K562 (cell line): ENCODE measurements at regions not wholly inside any gene's neighbourhood (a gene's known extent, or its start where the extent isn't known, plus 50 kb on each side); places are given as distances from the start of the nearest gene placed in this dataset.

Experiments
- ATAC-seq: fragments of 200-7000 bp; cut with Tn5 transposase; 3 replicates; pipeline ENCODE4 v1.9.1; 2020; ENCODE audit warnings: moderate library complexity
- BruUV-seq: library from RNA; stranded (reverse); fragments of 400-500 nt; replicated peaks from 2 replicates; lab custom pipeline; 2021; lab: Mats Ljungman, UMichigan
- CTCF ChIA-PET: fragments of 300-600 bp; formaldehyde crosslinking; extraction: SDS; loops from one replicate; lab custom pipeline; 2021; ENCODE audit warnings: low intra/inter-chr PET ratio; lab: Yijun Ruan, JAX
- POLR2A ChIA-PET: fragments of 300-600, 350-650 bp; sonication (Branson Sonifier 250); formaldehyde crosslinking; extraction: SDS; loops from one replicate; lab custom pipeline; 2021; ENCODE audit warnings: antibody characterized with exemption, inconsistent platforms; lab: Yijun Ruan, JAX
- DNase-seq, 4 experiments: peaks; one replicate each; pipeline versions ENCODE4 v3.0.0 to v3.0.0-alpha.2; 2011 to 2018; ENCODE audit warnings: low spot score in 3 of 4, mixed read lengths in 3 of 4; ENCODE audit errors: extremely low read depth in 1 of 4
- FAIRE-seq: peaks from 2 replicates; lab custom pipeline; 2011; peaks lifted over from hg19 to GRCh38; lab: Jason Lieb, UNC
- H2AFZ ChIP-seq: 2 replicates; pipeline ENCODE4 v1.6.0; 2011; ENCODE audit warnings: low read depth, low read length, control low read depth, inconsistent platforms
- H3K27ac ChIP-seq: fragments of 200-600 bp; 3 replicates; pipeline ENCODE4 v1.8.0; 2011; ENCODE audit warnings: low read depth, mild to moderate bottlenecking, control low read depth, inconsistent platforms, low read length, moderate library complexity, mixed read lengths; ENCODE audit errors: extremely low read depth
- H3K27me3 ChIP-seq, 2 experiments: fragments of 300-600 bp in 1 of 2; 2 replicates in 1 of 2; 3 replicates in 1 of 2; pipeline versions ENCODE4 v1.6.0 to v1.8.0; 2011; ENCODE audit warnings: inconsistent platforms in 2 of 2, low read length in 2 of 2, mild to moderate bottlenecking in 1 of 2, mixed read lengths in 1 of 2, moderate library complexity in 1 of 2; ENCODE audit not compliant: control insufficient read depth in 2 of 2, insufficient read depth in 2 of 2
- H3K36me3 ChIP-seq: fragments of 300-600 bp; 3 replicates; pipeline ENCODE4 v1.8.0; 2011; ENCODE audit warnings: mild to moderate bottlenecking, low read length, inconsistent platforms; ENCODE audit not compliant: control insufficient read depth, insufficient read depth
- H3K4me1 ChIP-seq, 2 experiments: fragments of 200-600 bp in 1 of 2; replicated peaks in 1 of 2; 2 replicates in 1 of 2; 3 replicates in 1 of 2; pipeline versions ENCODE4 v1.5.1 to v1.8.0; 2011; ENCODE audit warnings: inconsistent platforms in 2 of 2, low read length in 2 of 2, mild to moderate bottlenecking in 1 of 2, mixed read lengths in 1 of 2, moderate library complexity in 1 of 2; ENCODE audit not compliant: control insufficient read depth in 2 of 2, insufficient read depth in 2 of 2
- H3K4me2 ChIP-seq: 2 replicates; pipeline ENCODE4 v1.6.1; 2011; ENCODE audit warnings: low read length, control low read depth, inconsistent platforms, mixed read lengths; ENCODE audit not compliant: insufficient read depth
- H3K4me3 ChIP-seq: fragments of 200-600 bp; sonication (generic), shearing (Covaris generic); 2 replicates; pipeline ENCODE4 v1.5.1; 2016; ENCODE audit warnings: control low read depth, inconsistent platforms
- H3K79me2 ChIP-seq: fragments of 200-600 bp; 3 replicates; pipeline ENCODE4 v1.8.0; 2011; ENCODE audit warnings: low read length, inconsistent platforms; ENCODE audit not compliant: control insufficient read depth, insufficient read depth
- H3K9ac ChIP-seq, 2 experiments: 2 replicates each; pipeline versions ENCODE4 v1.6.0 to v1.6.1; 2011; ENCODE audit warnings: low read depth in 2 of 2, low read length in 2 of 2, control low read depth in 1 of 2, inconsistent platforms in 1 of 2, mild to moderate bottlenecking in 1 of 2, mixed read lengths in 1 of 2; ENCODE audit not compliant: insufficient read depth in 1 of 2
- H3K9me1 ChIP-seq: one replicate; pipeline ENCODE4 v1.6.0; 2011; ENCODE audit warnings: inconsistent platforms, mild to moderate bottlenecking, low read length, moderate library complexity; ENCODE audit not compliant: control insufficient read depth, insufficient read depth
- H3K9me3 ChIP-seq: replicated peaks from 2 replicates; pipeline ENCODE4 v1.5.1; 2011; ENCODE audit warnings: low read depth, low read length, inconsistent platforms; ENCODE audit not compliant: control insufficient read depth, insufficient read depth
- H4K20me1 ChIP-seq: replicated peaks from 2 replicates; pipeline ENCODE4 v1.6.1; 2011; ENCODE audit warnings: low read length, inconsistent platforms, mixed read lengths; ENCODE audit not compliant: control insufficient read depth, insufficient read depth
- CEBPZ ChIP-seq: fragments of 150-350 bp; IDR thresholded peaks from 2 replicates; pipeline ENCODE4 v1.6.1; 2014; ENCODE audit warnings: low read depth, mild to moderate bottlenecking, low read length, borderline replicate concordance
- JUNB ChIP-seq: fragments of 450-650 bp; formaldehyde crosslinking; conservative IDR thresholded peaks from 2 replicates; pipeline ENCODE4 v1.4.0; 2020; ENCODE audit warnings: mild to moderate bottlenecking
- ZFP36 ChIP-seq: fragments of 150-350 bp; IDR thresholded peaks from 2 replicates; pipeline ENCODE4 v1.6.1; 2018; ENCODE audit warnings: low read length, low read depth; ENCODE audit not compliant: partially characterized antibody
- WGBS: fragments of 100-300 bp; shearing (Covaris generic); methylation state at CpG from one replicate; pipeline ENCODE4 v1.1.6; 2016; ENCODE audit warnings: low coverage, mixed read lengths; ENCODE audit not compliant: insufficient coverage; ENCODE audit errors: missing lambda C conversion rate; 5-methylcytosine and 5-hydroxymethylcytosine counted together
- in situ Hi-C: fragments of 300-500 bp; cut with MboI; formaldehyde crosslinking; loops from 4 replicates; pipeline ENCODE4 v1.15.0; 2018; ENCODE audit warnings: inconsistent platforms, mixed read lengths
- intact Hi-C: fragments of 100-400 bp; cut with micrococcal nuclease; formaldehyde crosslinking; loops from 2 replicates; pipeline ENCODE4 v1.14.2; 2022

DNA sequence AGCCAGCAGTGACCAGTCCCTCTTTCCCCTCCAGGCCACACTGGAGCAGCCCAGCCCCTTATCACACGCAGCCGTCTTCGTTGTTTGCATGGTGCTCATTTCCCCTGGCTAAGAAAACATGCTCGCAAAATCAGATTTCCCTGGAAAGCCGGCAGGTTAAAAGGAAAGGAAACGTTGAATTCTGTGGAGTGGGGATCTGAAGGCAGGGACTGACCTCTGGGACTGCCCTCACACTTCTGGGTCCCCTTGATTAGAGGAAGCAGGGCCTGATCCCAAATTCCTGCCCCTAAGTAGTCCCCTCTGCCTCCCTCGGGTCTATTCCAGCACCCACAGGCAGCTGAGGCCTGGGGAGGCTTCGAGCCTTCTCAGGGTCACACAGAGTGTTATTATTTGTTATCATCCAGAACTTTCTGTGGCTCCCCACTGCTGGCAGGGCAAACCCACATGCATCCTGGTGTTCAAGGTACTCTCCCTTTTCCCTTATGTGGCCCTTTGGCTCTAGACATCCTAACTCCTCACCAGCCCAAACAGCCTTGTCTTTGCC is 125.2 kb upstream of the ZBTB40 start (continued):
- TF ChIP-seq CEBPZ = no peak
- TF ChIP-seq, all 486 proteins: peak for 0

DNA sequence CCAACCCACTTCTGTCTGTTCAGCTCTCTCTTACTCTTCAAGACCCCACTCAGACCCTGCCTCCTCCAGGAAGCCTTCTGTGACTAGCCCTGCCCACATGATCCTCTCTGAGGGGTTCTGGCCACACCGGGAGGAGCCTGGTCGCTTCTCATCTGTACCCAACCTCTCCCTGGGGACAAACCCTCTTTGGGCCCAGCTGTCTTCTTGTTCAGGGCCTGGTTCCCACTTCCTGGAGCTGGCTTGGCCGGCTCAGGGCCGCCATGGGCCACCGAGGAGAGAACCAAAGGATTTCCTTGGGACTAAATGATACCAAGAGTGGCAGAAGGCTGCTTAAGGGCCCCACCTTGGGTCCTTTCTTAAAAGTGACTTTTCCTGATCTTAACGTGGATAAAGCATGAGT is 124.7 kb upstream of the ZBTB40 start:
- WGBS = 8% methylated on average over 6 of the region's 6 CpGs
- CTCF ChIA-PET = no interaction called here
- intact Hi-C loops = no loop called here
- Histone ChIP-seq H3K9me1 (no peaks in the 10 kb centered on the region), H3K36me3 (no peaks in the 10 kb centered on the region), H3K79me2 (no peaks in the 10 kb centered on the region), H3K4me2 (no peak overlapping the region), H4K20me1 (no peaks in the 10 kb centered on the region; the same call in 1 of the 2 replicates), H2AFZ (no peak overlapping the region), H3K27me3 (peaks cover 22 to 85% of the 10 kb centered on the region in 2 experiments; a peak in 4 of 5 replicates), H3K4me3 (no peak overlapping the region), H3K4me1 (peaks cover 0 to 5% of the 10 kb centered on the region in 2 experiments; a peak in 1 of 5 replicates), H3K9ac (no peak overlapping the region), H3K27ac (no peak overlapping the region), H3K9me3 (no peaks in the 10 kb centered on the region)
- FAIRE-seq (no peak), ATAC-seq (no peak), DNase-seq (no peak)
- in situ Hi-C loops = no loop called here
- BruUV-seq = no TSS peak
- POLR2A ChIA-PET = no interaction called here
- TF ChIP-seq ZFP36 = peak; percentile 44
- TF ChIP-seq JUNB = no peak
